ENCODE measurements at regions not wholly inside any gene's neighbourhood (a gene's known extent, or its start where the extent isn't known, plus 50 kb on each side); places are given as distances from the start of the nearest gene placed in this dataset.

GRCh38 chr15:96700555-96700954 is 370.1 kb downstream of the NR2F2 start (continued):
- TF ChIP-seq ARID4B (CRISPR knock-in tag; IDR thresholded peaks at IDR 0.05; ENCODE audit: borderline replicate concordance) (no peak), MYBL2 (CRISPR knock-in tag; IDR thresholded peaks at IDR 0.05) (no peak), CDX4 (CRISPR knock-in tag; IDR thresholded peaks at IDR 0.05; ENCODE audit: borderline replicate concordance) (no peak)

DNA sequence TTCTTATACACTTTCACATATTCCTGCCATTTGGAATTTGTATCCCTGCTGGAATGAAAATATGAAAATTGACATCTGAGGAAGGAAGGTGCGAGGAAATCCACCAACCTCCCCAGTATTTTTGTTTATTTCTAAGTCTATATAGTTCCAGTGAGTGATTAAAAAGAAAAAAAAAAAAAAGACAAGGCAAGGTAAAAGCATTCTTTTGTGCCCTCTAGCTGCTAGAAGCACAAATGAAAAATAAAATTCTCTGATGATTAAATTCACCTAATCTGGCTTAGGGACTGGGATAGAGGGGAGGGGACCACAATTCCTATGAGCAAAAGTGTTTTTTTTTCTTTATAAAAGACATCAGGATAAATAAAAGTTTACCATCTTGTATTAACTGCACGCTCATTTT is 370.9 kb downstream of the NR2F2 start:
- Mint-ChIP-seq H3K4me3 (peak overlapping the region; percentile 44), H3K27me3 (ENCODE audit: low read depth) (peaks cover 6% of the 10 kb centered on the region), H3K27ac (no peak overlapping the region), H3K4me1 (peaks cover 78% of the 10 kb centered on the region), H3K36me3 (no peaks in the 10 kb centered on the region), H3K9me3 (no peaks in the 10 kb centered on the region)
- ChIA-PET CTCF (no interaction called here), POLR2A (no interaction called here)
- ATAC-seq, result no peak
- no peak for DNase-seq (ENCODE audit: low spot score)
- no peak for TF ChIP-seq GABPB1 (CRISPR knock-in tag; IDR thresholded peaks at IDR 0.05)
- no peak for TF ChIP-seq ARID4B (CRISPR knock-in tag; IDR thresholded peaks at IDR 0.05; ENCODE audit: borderline replicate concordance)
- TF ChIP-seq, protein P1, sequence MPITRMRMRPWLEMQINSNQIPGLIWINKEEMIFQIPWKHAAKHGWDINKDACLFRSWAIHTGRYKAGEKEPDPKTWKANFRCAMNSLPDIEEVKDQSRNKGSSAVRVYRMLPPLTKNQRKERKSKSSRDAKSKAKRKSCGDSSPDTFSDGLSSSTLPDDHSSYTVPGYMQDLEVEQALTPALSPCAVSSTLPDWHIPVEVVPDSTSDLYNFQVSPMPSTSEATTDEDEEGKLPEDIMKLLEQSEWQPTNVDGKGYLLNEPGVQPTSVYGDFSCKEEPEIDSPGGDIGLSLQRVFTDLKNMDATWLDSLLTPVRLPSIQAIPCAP (CRISPR knock-in tag; IDR thresholded peaks at IDR 0.05), result no peak
- TF ChIP-seq E2F5 (CRISPR knock-in tag; IDR thresholded peaks at IDR 0.05), result no peak
- no peak for TF ChIP-seq CREM (CRISPR knock-in tag; IDR thresholded peaks at IDR 0.05)
- TF ChIP-seq NR2C2 (CRISPR knock-in tag; IDR thresholded peaks at IDR 0.05), result no peak
- no peak for TF ChIP-seq ERG (CRISPR knock-in tag; IDR thresholded peaks at IDR 0.05)
- no peak for TF ChIP-seq MYBL2 (CRISPR knock-in tag; IDR thresholded peaks at IDR 0.05)
- TF ChIP-seq, protein P2, sequence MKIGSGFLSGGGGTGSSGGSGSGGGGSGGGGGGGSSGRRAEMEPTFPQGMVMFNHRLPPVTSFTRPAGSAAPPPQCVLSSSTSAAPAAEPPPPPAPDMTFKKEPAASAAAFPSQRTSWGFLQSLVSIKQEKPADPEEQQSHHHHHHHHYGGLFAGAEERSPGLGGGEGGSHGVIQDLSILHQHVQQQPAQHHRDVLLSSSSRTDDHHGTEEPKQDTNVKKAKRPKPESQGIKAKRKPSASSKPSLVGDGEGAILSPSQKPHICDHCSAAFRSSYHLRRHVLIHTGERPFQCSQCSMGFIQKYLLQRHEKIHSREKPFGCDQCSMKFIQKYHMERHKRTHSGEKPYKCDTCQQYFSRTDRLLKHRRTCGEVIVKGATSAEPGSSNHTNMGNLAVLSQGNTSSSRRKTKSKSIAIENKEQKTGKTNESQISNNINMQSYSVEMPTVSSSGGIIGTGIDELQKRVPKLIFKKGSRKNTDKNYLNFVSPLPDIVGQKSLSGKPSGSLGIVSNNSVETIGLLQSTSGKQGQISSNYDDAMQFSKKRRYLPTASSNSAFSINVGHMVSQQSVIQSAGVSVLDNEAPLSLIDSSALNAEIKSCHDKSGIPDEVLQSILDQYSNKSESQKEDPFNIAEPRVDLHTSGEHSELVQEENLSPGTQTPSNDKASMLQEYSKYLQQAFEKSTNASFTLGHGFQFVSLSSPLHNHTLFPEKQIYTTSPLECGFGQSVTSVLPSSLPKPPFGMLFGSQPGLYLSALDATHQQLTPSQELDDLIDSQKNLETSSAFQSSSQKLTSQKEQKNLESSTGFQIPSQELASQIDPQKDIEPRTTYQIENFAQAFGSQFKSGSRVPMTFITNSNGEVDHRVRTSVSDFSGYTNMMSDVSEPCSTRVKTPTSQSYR (CRISPR knock-in tag; IDR thresholded peaks at IDR 0.05), result no peak
- no peak for TF ChIP-seq CTCF (IDR thresholded peaks at IDR 0.05)
- no peak for TF ChIP-seq USF2 (CRISPR knock-in tag; IDR thresholded peaks at IDR 0.05)
- TF ChIP-seq, protein P3, sequence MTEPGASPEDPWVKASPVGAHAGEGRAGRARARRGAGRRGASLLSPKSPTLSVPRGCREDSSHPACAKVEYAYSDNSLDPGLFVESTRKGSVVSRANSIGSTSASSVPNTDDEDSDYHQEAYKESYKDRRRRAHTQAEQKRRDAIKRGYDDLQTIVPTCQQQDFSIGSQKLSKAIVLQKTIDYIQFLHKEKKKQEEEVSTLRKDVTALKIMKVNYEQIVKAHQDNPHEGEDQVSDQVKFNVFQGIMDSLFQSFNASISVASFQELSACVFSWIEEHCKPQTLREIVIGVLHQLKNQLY (CRISPR knock-in tag; IDR thresholded peaks at IDR 0.05), result no peak
- TF ChIP-seq CREB1 (CRISPR knock-in tag; IDR thresholded peaks at IDR 0.05), result no peak
- TF ChIP-seq TEAD4 (CRISPR knock-in tag; IDR thresholded peaks at IDR 0.05), result no peak
- no peak for TF ChIP-seq ZBTB21 (CRISPR knock-in tag; IDR thresholded peaks at IDR 0.05; ENCODE audit: borderline replicate concordance)

Measured in WTC11 (cell line).